ENCODE measurements at regions not wholly inside any gene's neighbourhood (a gene's known extent, or its start where the extent isn't known, plus 50 kb on each side); places are given as distances from the start of the nearest gene placed in this dataset.

GRCh38 chr4:32172086-32172485, 1451.9 kb downstream of the PCDH7 start:
- no peak for TF ChIP-seq POLR2AphosphoS5 (IDR thresholded peaks at IDR 0.05)
- Histone ChIP-seq H3K36me3 (no peaks in the 10 kb centered on the region), H3K27me3 (no peaks in the 10 kb centered on the region), H3K4me3 (no peak overlapping the region), H3K4me1 (no peaks in the 10 kb centered on the region), H3K9me3 (no peaks in the 10 kb centered on the region), H3K27ac (replicated peaks in 1 of 4) (no peak overlapping the region)
- 85% methylated on average over 1 of the region's 1 CpG for WGBS
- intact Hi-C loops (cut with DNase I), result no loop called here
- no peak for DNase-seq (ENCODE audit: extremely low spot score)

GRCh38 chr4:32172761-32173160, 1452.6 kb downstream of the PCDH7 start:
- no peak overlapping the region for H3K4me3 ChIP-seq
- H3K27me3 ChIP-seq, result no peaks in the 10 kb centered on the region
- no peaks in the 10 kb centered on the region for H3K36me3 ChIP-seq
- DNase-seq (ENCODE audit: extremely low spot score), result no peak
- TF ChIP-seq CTCF (IDR thresholded peaks at IDR 0.05) (no peak), POLR2A (IDR thresholded peaks at IDR 0.05; ENCODE audit: low read depth) (no peak), POLR2AphosphoS5 (IDR thresholded peaks at IDR 0.05) (no peak), EP300 (IDR thresholded peaks at IDR 0.05) (no peak)
- intact Hi-C loops (cut with DNase I), result no loop called here
- no peaks in the 10 kb centered on the region for H3K4me1 ChIP-seq
- no peak overlapping the region for H3K27ac ChIP-seq (replicated peaks in 1 of 4)
- WGBS, result 91% methylated on average over 1 of the region's 1 CpG
- H3K9me3 ChIP-seq, result no peaks in the 10 kb centered on the region

GRCh38 chr4:32180086-32180485, 1459.9 kb downstream of the PCDH7 start:
- no peak overlapping the region for H3K27ac ChIP-seq (replicated peaks in 1 of 4)

GRCh38 chr4:32184186-32184585, 1464.0 kb downstream of the PCDH7 start:
- Histone ChIP-seq H3K4me3 (no peak overlapping the region), H3K27ac (replicated peaks in 1 of 4) (no peak overlapping the region), H3K27me3 (no peaks in the 10 kb centered on the region), H3K4me1 (no peaks in the 10 kb centered on the region), H3K9me3 (no peaks in the 10 kb centered on the region), H3K36me3 (no peaks in the 10 kb centered on the region)
- intact Hi-C loops (cut with DNase I), result no loop called here
- WGBS, result 53% methylated on average over 2 of the region's 2 CpGs
- TF ChIP-seq CTCF (IDR thresholded peaks at IDR 0.05) (no peak), POLR2A (IDR thresholded peaks at IDR 0.05; ENCODE audit: low read depth) (no peak), POLR2AphosphoS5 (IDR thresholded peaks at IDR 0.05) (no peak), EP300 (IDR thresholded peaks at IDR 0.05) (no peak)
- DNase-seq (ENCODE audit: extremely low spot score), result no peak

More at GRCh38 chr4:32180086-32180485, 1459.9 kb downstream of the PCDH7 start:
- Histone ChIP-seq H3K36me3 (no peaks in the 10 kb centered on the region), H3K4me1 (no peaks in the 10 kb centered on the region), H3K9me3 (no peaks in the 10 kb centered on the region), H3K27me3 (no peaks in the 10 kb centered on the region), H3K4me3 (no peak overlapping the region)
- no peak for DNase-seq (ENCODE audit: extremely low spot score)
- intact Hi-C loops (cut with DNase I), result no loop called here
- no peak for TF ChIP-seq POLR2A (IDR thresholded peaks at IDR 0.05; ENCODE audit: low read depth)
- no peak for TF ChIP-seq CTCF (IDR thresholded peaks at IDR 0.05)
- TF ChIP-seq EP300 (IDR thresholded peaks at IDR 0.05), result no peak
- no peak for TF ChIP-seq POLR2AphosphoS5 (IDR thresholded peaks at IDR 0.05)

- WGBS, result 78% methylated on average over 5 of the region's 10 CpGs
Measured at GRCh38 chr4:32189130-32189529, 1469.0 kb downstream of the PCDH7 start.

More at GRCh38 chr4:32189130-32189529, 1469.0 kb downstream of the PCDH7 start:
- no peaks in the 10 kb centered on the region for H3K27me3 ChIP-seq
- H3K36me3 ChIP-seq, result no peaks in the 10 kb centered on the region
- no peaks in the 10 kb centered on the region for H3K9me3 ChIP-seq
- no peak overlapping the region for H3K4me3 ChIP-seq
- no peak for DNase-seq (ENCODE audit: extremely low spot score)
- H3K4me1 ChIP-seq, result no peaks in the 10 kb centered on the region
- TF ChIP-seq CTCF (IDR thresholded peaks at IDR 0.05) (no peak), POLR2AphosphoS5 (IDR thresholded peaks at IDR 0.05) (no peak), EP300 (IDR thresholded peaks at IDR 0.05) (no peak), POLR2A (IDR thresholded peaks at IDR 0.05; ENCODE audit: low read depth) (no peak)
- no peak overlapping the region for H3K27ac ChIP-seq (replicated peaks in 1 of 4)
- intact Hi-C loops (cut with DNase I), result no loop called here
